ENCODE measurements at regions not wholly inside any gene's neighbourhood (a gene's known extent, or its start where the extent isn't known, plus 50 kb on each side); places are given as distances from the start of the nearest gene placed in this dataset.
"Not testable (repeated sequence)": the region's sequence is repeated elsewhere in the genome, so short reads cannot be mapped to it uniquely, and the experiment has no call there.

DNA sequence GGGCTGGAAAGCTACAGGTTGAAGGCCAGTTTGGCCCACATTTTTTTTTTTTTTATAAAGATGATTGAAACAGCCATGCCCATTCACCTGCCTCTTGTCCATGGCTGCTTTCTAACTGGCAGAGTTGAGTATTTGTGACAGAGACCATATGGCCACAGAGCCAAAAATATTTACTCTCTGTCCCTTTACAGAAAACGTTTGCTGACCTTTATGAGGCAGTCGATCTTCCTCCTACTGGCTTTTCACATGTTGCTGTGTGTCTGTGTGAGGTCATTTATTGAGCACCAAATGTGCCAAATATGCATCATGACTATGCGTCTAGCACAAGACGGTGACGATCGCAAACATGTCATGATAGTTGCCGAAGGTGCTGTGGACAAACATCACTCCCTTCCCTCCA lies 200.6 kb upstream of the FRG1 start:
- not testable (repeated sequence) for DNase-seq (ENCODE audit: low read depth, low spot score)

- no peak for DNase-seq (ENCODE audit: low read depth, low spot score)
Measured at GRCh38 chr4:189740873-189741272, 199.8 kb upstream of the FRG1 start.

DNA sequence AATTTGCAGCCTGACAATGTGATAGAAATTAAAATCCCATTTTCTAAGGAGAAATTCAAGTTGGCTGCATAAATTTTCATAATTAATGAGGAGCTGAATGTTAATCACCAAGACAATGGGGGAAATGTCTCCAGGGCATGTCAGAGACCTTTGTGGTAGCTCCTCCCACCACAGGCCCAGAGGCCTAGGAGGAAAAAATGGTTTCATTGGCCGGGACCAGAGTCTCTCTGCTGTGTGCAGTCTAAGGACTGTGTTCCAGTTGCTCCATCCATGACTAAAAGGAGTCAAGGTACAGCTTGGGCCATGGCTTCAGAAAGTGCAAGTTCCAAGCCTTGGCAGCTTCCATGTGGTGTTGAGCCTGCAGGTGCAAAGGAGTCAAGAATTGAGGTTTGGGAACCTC lies 187.6 kb upstream of the FRG1 start:
- not testable (repeated sequence) for DNase-seq (ENCODE audit: low read depth, low spot score)

GRCh38 chr4:189763583-189763982 lies 177.1 kb upstream of the FRG1 start:
- no peak for DNase-seq (ENCODE audit: low read depth, low spot score)

DNA sequence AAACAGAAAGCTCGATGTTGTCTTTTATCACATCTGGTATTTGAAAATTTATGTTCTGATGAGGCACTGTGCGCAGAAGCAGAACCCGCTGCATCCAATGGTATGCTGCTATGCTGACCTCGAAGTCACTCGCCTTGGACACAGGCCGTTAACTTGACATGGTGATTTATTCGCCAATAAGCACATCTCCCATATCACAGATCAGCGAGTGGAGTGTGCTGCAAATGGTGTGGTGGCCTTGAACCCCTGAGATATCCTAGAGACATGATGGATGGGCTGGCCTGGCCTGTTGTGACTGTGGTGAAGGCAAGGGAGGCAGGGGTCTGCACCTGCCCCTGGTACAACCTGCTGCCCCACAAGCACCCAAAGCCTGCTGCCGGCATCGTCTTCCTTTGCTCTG lies 175.4 kb upstream of the FRG1 start:
- no peak for DNase-seq (ENCODE audit: low read depth, low spot score)

- DNase-seq (ENCODE audit: low read depth, low spot score), result no peak
Measured at GRCh38 chr4:189765736-189766135, 174.9 kb upstream of the FRG1 start.

DNA sequence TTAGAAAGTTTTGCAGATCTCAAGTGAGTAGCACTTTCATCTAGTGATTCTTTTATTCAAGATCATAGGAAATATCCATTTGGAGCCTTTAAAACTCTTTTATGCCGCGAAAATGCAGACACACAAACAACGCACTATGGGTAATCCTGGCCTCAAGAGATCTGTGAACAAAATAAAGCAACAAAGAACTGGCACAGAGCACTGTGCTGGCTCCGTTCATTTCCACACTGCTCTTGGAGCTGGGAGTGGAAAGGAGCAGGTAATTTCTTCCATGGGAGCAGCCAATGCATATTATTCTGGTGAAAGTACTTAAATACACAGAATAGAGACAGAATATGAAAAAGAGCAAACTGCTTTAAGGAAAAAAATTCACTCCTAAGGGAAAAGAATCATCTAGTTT lies 172.7 kb upstream of the FRG1 start:
- no peak for DNase-seq (ENCODE audit: low read depth, low spot score)

GRCh38 chr4:189769131-189769530 lies 171.5 kb upstream of the FRG1 start:
- DNase-seq (ENCODE audit: low read depth, low spot score), result peak; percentile 5

DNA sequence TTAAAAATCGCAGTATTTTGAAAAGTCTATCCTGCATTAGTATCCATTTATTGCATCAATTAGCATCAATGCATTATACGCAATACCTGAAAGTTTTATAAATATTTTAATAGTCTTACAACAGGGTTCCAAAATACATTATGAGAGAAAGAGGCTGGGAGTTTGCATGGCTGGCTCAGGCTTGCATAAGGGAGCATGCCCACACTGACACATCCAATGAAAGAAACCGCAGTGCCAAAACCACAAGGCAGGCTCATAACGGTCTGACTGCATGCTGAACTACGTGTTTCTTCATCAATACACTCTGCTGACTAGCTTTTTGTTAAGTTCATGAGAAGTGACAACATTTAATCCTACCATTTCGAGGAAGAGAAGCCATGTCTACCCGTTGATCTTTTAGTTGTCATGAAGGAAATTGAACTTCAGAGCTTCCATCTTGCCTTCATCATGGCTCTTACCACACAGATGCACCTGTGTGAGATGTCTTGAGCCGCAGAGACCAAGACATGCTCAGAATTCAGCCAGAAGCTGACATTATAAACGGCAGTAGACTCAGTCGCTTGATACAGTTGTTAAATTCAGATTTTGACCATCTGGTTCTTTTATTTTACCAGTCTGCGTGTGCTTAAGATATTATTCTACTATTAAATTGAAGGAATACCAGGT lies 168.8 kb upstream of the FRG1 start:
- no peak for DNase-seq (ENCODE audit: low read depth, low spot score)

- DNase-seq (ENCODE audit: low read depth, low spot score), result no peak
Measured at GRCh38 chr4:189773909-189774308, 166.8 kb upstream of the FRG1 start.

DNA sequence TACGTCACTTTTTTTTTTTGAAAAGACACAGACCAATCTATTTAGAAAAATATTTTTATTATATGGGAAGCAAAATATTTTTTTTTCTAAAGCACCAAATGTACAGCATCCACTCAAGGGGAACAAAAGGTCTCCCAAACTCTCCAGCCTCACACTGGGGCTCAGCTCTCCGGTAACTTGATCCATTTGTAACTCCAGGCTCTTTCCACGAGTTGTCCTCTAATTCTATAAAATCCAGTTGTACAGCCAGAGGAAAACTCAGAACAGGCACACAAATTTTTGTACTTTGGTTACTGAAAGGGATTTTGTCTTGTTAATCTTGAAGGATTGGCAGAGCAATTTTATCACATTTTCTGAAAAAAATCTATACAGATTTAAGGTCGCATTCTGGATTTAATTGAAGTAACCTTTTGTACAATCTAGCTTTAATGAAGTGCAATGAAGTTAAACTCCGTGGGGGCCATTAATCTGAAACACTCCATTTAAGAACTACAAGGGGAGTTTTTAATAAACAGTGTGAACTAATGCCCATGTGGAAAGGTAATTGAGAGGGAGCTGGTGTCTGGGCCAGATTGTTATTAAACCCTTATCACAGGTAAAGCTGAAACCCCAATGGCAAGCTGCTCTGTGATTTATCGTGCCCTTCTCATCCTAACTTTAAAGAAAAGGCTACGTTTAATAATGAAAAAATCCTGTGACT lies 161.2 kb upstream of the FRG1 start:
- DNase-seq (ENCODE audit: low read depth, low spot score), result no peak

DNA sequence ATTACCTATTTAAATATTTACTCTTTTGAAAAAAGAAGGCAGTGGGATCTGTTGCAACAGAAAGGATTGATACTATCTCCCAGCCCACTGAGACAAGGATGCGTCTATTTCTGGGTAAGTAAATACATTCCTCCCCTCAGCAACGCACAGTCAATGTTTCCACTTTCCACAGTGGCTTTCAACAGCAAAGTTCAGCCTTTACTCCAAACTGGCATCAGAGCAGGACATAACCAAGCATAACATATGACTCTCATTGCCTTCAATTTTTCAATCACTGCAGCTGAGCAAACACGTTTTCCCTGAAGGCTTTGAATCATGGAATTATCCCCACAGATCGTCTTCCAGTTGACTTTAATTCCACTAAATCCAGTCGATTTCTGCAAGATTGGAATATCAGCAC lies 160.3 kb upstream of the FRG1 start:
- no peak for DNase-seq (ENCODE audit: low read depth, low spot score)

- no peak for DNase-seq (ENCODE audit: low read depth, low spot score)
Measured at GRCh38 chr4:189784651-189785050, 156.0 kb upstream of the FRG1 start.

- peak; percentile 16 for DNase-seq (ENCODE audit: low read depth, low spot score)
Measured at GRCh38 chr4:189785257-189785656, 155.4 kb upstream of the FRG1 start.

GRCh38 chr4:189786447-189786846 lies 154.2 kb upstream of the FRG1 start:
- no peak for DNase-seq (ENCODE audit: low read depth, low spot score)

GRCh38 chr4:189787216-189788031 lies 153.2 kb upstream of the FRG1 start:
- no peak for DNase-seq (ENCODE audit: low read depth, low spot score)

DNA sequence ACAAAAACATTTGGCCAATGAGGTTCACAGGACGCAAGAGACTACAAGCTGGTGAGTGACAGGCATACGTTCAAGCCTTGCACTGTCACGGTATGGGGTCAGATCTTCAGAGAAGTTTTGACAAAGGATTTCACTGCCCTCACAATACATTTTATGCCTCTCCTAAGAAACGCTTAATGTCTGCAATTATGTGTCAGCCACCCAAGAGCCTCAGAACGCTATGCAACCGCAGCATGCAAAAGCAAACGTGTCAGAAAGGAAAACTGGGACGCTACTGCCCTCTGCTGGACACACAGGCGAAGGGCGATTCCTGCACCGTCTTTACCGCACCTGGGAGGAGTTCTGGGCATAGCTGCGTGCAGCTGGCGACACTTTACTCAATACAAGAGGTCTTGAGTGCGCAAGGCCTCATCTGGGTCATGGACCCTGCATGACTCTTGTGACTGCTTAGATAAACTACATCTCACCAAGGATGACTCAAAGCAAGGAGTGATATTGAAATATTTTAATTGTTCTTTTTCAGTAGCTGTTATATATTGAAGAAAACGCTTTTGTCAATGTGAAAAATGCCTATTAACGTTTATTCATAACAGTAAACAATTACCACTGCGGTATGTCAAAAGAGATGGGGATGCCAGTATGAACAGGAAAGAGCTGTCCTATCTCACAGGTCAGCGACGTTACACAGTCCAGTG lies 147.6 kb upstream of the FRG1 start:
- DNase-seq (ENCODE audit: low read depth, low spot score), result peak; percentile 94

DNA sequence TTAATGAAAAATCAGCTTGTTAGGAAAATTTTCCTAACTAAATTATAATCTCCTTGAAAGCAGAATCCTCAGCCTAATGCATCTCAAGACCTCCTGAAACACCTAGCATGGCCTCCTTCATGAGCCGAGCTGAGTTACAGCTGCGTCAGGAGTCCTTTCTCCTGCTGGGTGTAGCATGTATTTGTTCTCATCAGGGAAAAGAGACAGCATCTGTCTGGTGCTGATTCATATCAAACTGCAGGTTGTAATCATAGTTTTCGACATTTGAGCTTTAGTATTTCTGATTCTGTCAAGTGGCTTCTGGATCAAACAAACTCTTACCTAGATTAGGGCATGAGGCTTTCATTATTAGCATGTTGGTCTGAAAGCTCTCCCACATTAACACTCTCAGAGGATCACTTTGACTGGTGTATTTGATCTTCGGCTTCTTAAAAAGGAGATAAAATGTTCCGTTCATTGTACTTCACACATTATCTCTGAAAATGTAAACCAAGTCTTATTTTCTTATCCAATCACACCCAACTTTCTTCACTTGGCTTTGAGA lies 140.1 kb upstream of the FRG1 start:
- DNase-seq (ENCODE audit: low read depth, low spot score), result no peak

DNA sequence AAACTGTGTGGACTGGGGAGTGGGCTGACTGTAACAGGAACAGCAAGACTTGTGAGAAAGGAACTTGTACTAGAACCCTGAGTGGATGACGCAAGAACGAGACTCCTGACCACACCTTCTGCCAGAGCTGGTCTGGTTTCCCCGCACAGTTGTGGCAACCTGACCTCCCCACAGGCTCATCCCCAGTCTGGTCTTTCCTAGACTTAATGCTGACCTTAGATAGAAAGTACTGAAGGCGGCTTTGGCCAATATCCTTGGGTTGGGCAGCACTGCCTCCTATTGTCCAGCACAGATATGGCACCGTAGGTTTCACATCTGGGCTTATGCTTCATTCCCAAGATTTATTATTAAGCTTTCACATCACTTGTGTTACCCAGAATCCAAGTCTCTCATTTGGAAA lies 137.8 kb upstream of the FRG1 start:
- DNase-seq (ENCODE audit: low read depth, low spot score), result peak; percentile 53

DNA sequence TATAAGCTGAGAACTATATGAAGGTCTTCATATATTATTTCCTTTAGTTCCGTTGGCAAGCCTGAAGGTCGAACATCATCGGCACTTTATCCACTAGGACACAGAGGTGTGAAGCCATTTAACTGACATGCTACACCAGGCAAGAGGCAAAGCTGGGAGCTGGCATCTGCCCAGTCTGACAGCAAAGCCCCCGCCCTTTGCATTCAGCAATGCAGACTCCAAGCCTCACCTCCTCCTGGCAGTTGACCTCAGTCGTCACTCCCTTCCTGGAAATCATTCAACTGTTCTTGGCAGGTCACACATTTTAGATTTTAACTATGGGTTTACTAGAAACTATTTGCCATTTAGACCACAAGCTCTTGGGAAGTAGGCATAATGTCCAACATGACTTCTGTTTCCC lies 135.8 kb upstream of the FRG1 start:
- DNase-seq (ENCODE audit: low read depth, low spot score), result no peak

DNA sequence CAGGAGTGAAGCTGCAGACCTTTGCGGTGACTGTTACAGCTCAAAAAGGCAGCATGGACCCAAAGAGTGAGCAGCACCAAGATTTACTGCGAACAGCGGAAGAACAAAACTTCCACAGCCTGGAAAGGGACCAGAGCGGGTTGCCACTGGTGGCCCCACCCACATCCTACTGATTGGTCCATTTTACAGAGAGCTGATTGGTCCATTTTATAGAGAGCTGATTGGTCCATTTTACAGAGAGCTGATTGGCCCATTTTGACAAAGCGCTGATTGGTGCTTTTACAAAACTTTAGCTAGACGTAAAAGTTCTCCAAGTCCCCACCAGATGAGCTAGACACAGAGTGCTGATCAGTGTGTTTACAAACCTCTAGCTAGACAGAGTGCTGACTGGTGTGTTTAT lies 134.2 kb upstream of the FRG1 start:
- no peak for DNase-seq (ENCODE audit: low read depth, low spot score)

DNA sequence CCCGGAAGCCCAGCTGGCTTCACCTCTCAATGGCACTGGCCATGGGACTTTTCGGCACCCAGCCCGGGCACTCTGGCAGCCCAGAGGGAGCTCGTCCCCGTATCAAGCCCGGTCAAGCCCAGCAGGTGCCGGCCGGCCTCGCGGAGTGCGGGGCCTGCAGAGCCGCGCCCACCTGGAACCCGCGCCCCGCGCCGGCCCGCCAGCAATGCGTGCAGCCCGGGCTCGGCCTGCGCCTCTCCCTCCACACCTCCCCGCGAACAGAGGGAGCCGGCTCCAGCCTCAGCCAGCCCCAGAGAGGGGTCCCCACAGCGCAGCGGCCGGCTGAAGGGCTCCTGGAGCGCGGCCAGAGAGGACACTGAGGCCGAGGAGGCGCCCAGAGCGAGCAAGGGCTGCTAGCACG lies 133.6 kb upstream of the FRG1 start:
- no peak for DNase-seq (ENCODE audit: low read depth, low spot score)

Data from ELF-1 (cell line).